ENCODE measurements at regions not wholly inside any gene's neighbourhood (a gene's known extent, or its start where the extent isn't known, plus 50 kb on each side); places are given as distances from the start of the nearest gene placed in this dataset.

DNA sequence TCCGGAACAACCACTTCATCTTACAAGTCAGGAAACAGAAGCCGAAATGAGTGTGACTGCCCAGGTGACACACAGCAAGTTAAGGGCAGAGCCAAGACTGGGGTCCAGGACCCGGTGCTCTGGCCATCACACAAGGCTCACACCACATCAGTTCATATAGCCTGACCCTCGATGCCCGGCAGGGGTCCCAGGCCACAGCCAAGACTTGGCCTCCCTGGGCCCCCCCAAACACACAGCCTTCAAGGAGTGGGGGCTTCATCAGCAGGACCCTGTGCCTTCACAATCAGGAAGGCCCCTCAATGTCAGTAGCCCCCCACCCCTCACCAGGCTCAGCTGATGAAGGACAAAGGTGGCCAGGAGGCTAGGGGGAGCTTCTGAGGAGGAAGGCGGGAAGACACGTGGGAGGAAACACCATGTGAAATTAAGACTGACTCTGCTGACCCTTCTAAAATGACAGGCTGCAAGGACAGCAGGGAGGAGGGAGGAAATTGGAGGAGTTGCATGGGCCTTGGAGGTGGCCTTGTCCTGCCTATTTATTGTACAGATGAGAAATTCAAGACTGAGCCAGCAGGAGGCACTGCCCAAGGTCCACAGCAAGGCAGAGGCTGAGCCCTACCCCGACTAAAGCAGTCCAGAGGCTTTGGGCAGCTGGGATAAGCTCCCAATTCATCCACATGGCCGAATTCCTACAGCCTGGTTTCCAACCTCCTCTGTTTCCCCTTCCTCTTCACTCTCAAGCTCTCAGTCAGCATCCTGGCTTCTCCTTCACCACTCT is 216.1 kb upstream of the ZMIZ1 start:
- H3K27ac Mint-ChIP-seq, result no peak overlapping the region
- CTCF ChIA-PET, result interaction anchor here (0.6 to 1.2 kb wide), 5 partner anchors 53 to 342 kb away, joined by 3 to 5 read pairs (median 3); no protein-coding TSS in a partner anchor
- H3K9me3 Mint-ChIP-seq, result no peaks in the 10 kb centered on the region
- DNase-seq, result peak; percentile 31
- no peaks in the 10 kb centered on the region for H3K27me3 Mint-ChIP-seq (ENCODE audit: low read depth)
- no peaks in the 10 kb centered on the region for H3K36me3 Mint-ChIP-seq (ENCODE audit: low read depth)
- intact Hi-C loops (cut with micrococcal nuclease), result loop anchor here (2.0 to 5.0 kb wide), 2 partner anchors 216 to 345 kb away; partner anchors contain the start of gene ZMIZ1
- H3K4me1 Mint-ChIP-seq (ENCODE audit: low read depth), result no peaks in the 10 kb centered on the region
- H3K4me3 Mint-ChIP-seq, result no peak overlapping the region

DNA sequence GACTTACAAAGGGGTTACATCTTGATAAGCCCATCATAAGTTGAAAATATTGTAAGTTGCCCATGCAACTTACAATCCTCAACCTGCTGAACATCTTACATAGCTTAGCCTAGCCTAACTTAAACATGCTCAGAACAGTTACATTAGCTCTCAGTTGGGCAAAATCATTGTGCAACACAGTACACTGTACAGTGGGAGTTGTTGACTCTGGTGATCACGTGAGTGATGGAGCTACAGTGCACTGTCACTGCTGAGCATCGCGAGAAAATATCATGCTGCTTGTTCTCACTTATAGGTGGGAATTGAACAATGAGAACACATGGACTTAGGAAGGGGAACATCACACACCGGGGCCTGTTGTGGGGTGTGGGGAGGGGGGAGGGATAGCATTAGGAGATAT is 214.9 kb upstream of the ZMIZ1 start:
- Mint-ChIP-seq H3K36me3 (ENCODE audit: low read depth) (no peaks in the 10 kb centered on the region), H3K4me1 (ENCODE audit: low read depth) (no peaks in the 10 kb centered on the region), H3K27me3 (ENCODE audit: low read depth) (no peaks in the 10 kb centered on the region), H3K9me3 (no peaks in the 10 kb centered on the region), H3K4me3 (no peak overlapping the region), H3K27ac (no peak overlapping the region)
- CTCF ChIA-PET, result interaction anchor here (0.7 kb wide), 1 partner anchor 341 kb away, joined by 5 read pairs; no protein-coding TSS in a partner anchor
- intact Hi-C loops (cut with micrococcal nuclease), result loop anchor here (2.0 to 5.0 kb wide), 2 partner anchors 215 to 343 kb away; partner anchors contain the start of gene ZMIZ1
- no peak for DNase-seq

DNA sequence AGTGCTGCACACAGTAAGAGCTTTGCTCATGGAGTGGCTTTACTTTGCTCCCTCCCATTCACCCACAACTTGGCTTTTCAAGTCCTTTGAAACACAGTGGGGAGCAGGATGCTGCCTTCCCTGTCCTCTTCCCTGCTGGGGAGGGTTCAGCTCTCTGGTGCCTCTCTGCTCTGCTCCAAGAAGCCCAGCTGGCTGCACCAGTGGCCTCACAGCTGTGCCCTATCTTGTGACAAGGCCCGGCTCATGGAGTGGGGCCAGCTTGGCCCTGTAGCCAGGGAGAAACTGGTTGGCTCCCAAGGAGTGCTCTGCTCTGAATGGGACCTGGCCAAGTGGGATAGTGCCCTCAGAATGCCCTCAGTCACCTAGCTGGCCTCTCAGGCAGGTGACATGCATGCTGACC is 212.3 kb upstream of the ZMIZ1 start:
- H3K27me3 Mint-ChIP-seq (ENCODE audit: low read depth), result no peaks in the 10 kb centered on the region
- no peaks in the 10 kb centered on the region for H3K36me3 Mint-ChIP-seq (ENCODE audit: low read depth)
- H3K9me3 Mint-ChIP-seq, result no peaks in the 10 kb centered on the region
- no peak for DNase-seq
- CTCF ChIA-PET, result interaction anchor here (1.0 kb wide), 1 partner anchor 339 kb away, joined by 3 read pairs; no protein-coding TSS in a partner anchor
- H3K4me1 Mint-ChIP-seq (ENCODE audit: low read depth), result no peaks in the 10 kb centered on the region
- intact Hi-C loops (cut with micrococcal nuclease), result no loop called here
- no peak overlapping the region for H3K27ac Mint-ChIP-seq
- H3K4me3 Mint-ChIP-seq, result no peak overlapping the region

GRCh38 chr10:78857193-78857592 is 211.6 kb upstream of the ZMIZ1 start:
- H3K4me1 Mint-ChIP-seq (ENCODE audit: low read depth), result no peaks in the 10 kb centered on the region
- intact Hi-C loops (cut with micrococcal nuclease), result no loop called here
- no peaks in the 10 kb centered on the region for H3K36me3 Mint-ChIP-seq (ENCODE audit: low read depth)
- no peaks in the 10 kb centered on the region for H3K9me3 Mint-ChIP-seq
- H3K4me3 Mint-ChIP-seq, result no peak overlapping the region
- DNase-seq, result no peak
- CTCF ChIA-PET, result interaction anchor here (1.0 kb wide), 1 partner anchor 338 kb away, joined by 3 read pairs; no protein-coding TSS in a partner anchor
- no peaks in the 10 kb centered on the region for H3K27me3 Mint-ChIP-seq (ENCODE audit: low read depth)
- H3K27ac Mint-ChIP-seq, result no peak overlapping the region

DNA sequence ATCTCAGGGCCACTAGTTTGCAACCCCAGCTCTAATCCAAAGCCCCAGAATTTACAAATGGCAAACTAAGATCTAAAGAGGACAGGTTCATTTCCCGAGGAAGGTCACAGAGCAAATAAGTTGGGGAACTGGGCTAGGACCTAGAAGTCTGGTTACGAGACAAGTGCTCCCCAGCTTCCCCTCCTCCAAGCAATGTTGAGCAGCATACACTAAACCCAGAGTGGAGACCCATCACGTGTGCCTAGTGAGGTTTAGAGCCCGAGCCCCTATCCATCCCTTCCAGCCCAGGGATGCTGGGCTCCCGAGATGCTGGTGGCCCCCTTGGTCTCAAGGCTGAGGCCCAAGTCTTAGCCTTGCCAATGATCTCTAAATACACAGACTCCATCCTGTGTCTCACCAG is 209.5 kb upstream of the ZMIZ1 start:
- CTCF ChIA-PET, result interaction anchor here (0.6 kb wide), 1 partner anchor 340 kb away, joined by 3 read pairs; no protein-coding TSS in a partner anchor

DNA sequence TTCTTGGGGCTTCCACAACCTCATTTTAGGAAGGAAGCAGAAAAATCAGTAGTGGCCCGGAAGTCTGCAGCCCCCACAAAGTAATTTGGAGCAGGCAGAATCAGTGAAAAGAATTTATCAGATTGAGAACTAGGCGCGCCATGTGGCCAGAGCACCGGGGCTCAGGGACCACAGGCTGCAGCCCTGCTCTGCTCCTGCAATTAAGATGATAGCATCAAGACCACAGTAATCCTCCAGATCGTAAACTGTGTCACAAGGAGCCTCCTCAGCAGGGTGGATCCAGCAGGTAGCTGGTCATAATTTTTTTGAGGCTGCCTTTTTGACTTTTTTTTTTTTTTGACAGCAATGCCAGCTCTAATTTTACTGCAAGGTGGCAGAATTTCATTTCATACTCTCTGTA is 209.0 kb upstream of the ZMIZ1 start:
- no peak for DNase-seq
- intact Hi-C loops (cut with micrococcal nuclease), result no loop called here
- no peaks in the 10 kb centered on the region for H3K4me1 Mint-ChIP-seq (ENCODE audit: low read depth)
- no peak overlapping the region for H3K27ac Mint-ChIP-seq
- CTCF ChIA-PET, result interaction anchor here (0.6 kb wide), 1 partner anchor 340 kb away, joined by 3 read pairs; no protein-coding TSS in a partner anchor
- H3K9me3 Mint-ChIP-seq, result no peaks in the 10 kb centered on the region
- H3K27me3 Mint-ChIP-seq (ENCODE audit: low read depth), result no peaks in the 10 kb centered on the region
- H3K4me3 Mint-ChIP-seq, result no peak overlapping the region
- no peaks in the 10 kb centered on the region for H3K36me3 Mint-ChIP-seq (ENCODE audit: low read depth)

More for the DNA sequence above, 209.5 kb upstream of the ZMIZ1 start:
- intact Hi-C loops (cut with micrococcal nuclease), result no loop called here
- H3K9me3 Mint-ChIP-seq, result no peaks in the 10 kb centered on the region
- no peaks in the 10 kb centered on the region for H3K4me1 Mint-ChIP-seq (ENCODE audit: low read depth)
- no peak overlapping the region for H3K27ac Mint-ChIP-seq
- H3K4me3 Mint-ChIP-seq, result no peak overlapping the region
- no peak for DNase-seq
- H3K27me3 Mint-ChIP-seq (ENCODE audit: low read depth), result no peaks in the 10 kb centered on the region
- H3K36me3 Mint-ChIP-seq (ENCODE audit: low read depth), result no peaks in the 10 kb centered on the region

DNA sequence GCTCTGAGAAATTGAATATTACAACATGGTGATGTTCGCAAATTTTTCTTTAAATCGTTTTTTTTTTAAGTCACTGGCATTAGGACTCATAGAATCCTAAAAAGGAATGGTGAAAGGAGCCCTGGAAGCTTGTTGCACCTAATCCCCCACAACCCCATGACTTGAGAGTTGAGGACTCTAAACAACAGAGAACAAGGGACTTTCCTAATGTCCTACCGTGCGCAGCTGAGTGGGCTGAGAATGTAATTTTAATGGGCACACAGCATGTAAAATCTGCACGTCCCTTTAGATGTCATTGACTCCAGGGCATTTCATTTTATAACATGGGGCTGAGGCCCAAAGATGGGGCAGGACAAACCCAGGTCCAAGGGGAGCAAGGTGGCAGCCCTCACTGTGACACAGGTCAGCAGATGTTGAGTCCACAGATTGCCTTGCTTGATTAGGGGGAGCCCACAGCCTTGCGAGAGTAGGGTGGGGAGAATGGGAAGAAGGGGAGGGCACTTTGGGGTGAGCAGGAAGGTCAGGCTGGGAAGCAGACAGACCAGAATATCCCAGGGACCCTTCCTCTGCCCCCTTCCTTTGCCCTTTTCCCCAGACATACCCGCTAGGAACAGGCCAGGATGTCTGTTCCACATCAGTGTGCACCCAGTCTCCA is 208.4 kb upstream of the ZMIZ1 start:
- no peak for DNase-seq
- Mint-ChIP-seq H3K4me1 (ENCODE audit: low read depth) (no peaks in the 10 kb centered on the region), H3K9me3 (no peaks in the 10 kb centered on the region), H3K4me3 (no peak overlapping the region), H3K27ac (no peak overlapping the region), H3K36me3 (ENCODE audit: low read depth) (no peaks in the 10 kb centered on the region), H3K27me3 (ENCODE audit: low read depth) (no peaks in the 10 kb centered on the region)
- CTCF ChIA-PET, result interaction anchor here (0.6 kb wide), 1 partner anchor 339 kb away, joined by 3 read pairs; no protein-coding TSS in a partner anchor
- intact Hi-C loops (cut with micrococcal nuclease), result no loop called here

DNA sequence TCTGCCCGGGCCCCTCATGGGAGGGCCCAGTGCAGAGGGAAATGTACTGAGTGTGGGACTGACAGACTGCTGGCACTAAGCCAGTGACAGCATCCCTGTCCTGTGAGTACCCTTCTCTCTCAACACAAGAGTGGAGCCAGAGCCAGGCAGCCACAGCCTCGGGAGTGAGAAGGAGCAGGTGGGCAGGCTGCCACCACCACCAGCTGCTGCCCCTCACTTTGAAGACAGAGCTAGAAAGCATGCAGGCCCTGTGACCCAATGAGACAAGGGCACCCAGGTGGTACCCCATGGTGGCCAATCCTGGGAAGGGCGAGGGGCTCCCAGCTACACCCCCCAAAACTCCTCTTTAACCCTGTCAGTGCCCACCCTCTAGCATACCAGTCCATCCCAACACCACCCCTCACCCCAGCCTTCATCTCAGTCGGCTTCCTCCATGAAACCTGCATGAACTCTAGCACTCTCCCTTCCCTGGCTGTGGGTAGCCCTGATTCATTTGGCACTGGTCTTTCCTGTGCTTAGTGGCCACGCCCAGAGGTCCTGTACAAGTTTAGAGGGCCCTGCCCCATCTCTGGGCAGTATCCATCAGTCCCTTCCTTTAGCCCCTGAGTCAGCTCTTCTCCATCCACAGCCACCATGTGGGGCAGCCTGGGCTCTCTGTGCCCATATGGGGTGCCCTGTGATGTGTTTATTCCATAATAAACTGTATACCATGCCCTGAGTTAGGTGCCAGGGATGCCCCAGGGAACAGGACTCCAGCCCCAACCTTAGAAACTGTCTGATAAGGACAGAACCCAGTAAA is 207.0 kb upstream of the ZMIZ1 start:
- no peak for DNase-seq
- H3K9me3 Mint-ChIP-seq, result no peaks in the 10 kb centered on the region
- intact Hi-C loops (cut with micrococcal nuclease), result no loop called here
- H3K4me3 Mint-ChIP-seq, result no peak overlapping the region
- no peaks in the 10 kb centered on the region for H3K4me1 Mint-ChIP-seq (ENCODE audit: low read depth)
- no peak overlapping the region for H3K27ac Mint-ChIP-seq
- CTCF ChIA-PET, result no interaction called here
- H3K27me3 Mint-ChIP-seq (ENCODE audit: low read depth), result no peaks in the 10 kb centered on the region
- no peaks in the 10 kb centered on the region for H3K36me3 Mint-ChIP-seq (ENCODE audit: low read depth)

DNA sequence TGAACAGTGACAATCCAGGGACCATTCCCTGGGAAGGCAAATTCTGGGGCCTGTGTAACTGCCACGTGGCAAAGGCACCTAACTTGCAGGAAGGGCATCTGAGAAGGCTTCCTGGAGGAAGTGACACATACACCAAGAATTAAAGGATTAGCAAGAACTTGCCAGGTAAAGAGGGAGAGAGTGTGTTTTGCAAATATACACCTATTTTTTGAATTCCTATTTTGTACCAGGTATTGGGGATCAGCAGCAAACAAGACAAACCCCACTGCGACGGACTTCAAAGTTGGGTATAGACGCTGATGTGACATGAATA is 206.5 kb upstream of the ZMIZ1 start:
- intact Hi-C loops (cut with micrococcal nuclease), result no loop called here
- CTCF ChIA-PET, result no interaction called here
- no peak for DNase-seq

GRCh38 chr10:78863140-78863905 is 205.4 kb upstream of the ZMIZ1 start:
- intact Hi-C loops (cut with micrococcal nuclease), result no loop called here
- no peaks in the 10 kb centered on the region for H3K36me3 Mint-ChIP-seq (ENCODE audit: low read depth)
- no peak overlapping the region for H3K4me3 Mint-ChIP-seq
- H3K27ac Mint-ChIP-seq, result no peak overlapping the region
- H3K9me3 Mint-ChIP-seq, result no peaks in the 10 kb centered on the region
- H3K4me1 Mint-ChIP-seq (ENCODE audit: low read depth), result no peaks in the 10 kb centered on the region
- H3K27me3 Mint-ChIP-seq (ENCODE audit: low read depth), result no peaks in the 10 kb centered on the region
- CTCF ChIA-PET, result no interaction called here
- no peak for DNase-seq

More for the DNA sequence above, 206.5 kb upstream of the ZMIZ1 start:
- Mint-ChIP-seq H3K4me1 (ENCODE audit: low read depth) (no peaks in the 10 kb centered on the region), H3K4me3 (no peak overlapping the region), H3K27me3 (ENCODE audit: low read depth) (no peaks in the 10 kb centered on the region), H3K9me3 (no peaks in the 10 kb centered on the region), H3K36me3 (ENCODE audit: low read depth) (no peaks in the 10 kb centered on the region), H3K27ac (no peak overlapping the region)

GRCh38 chr10:78863906-78864239 is 204.9 kb upstream of the ZMIZ1 start:
- H3K4me3 Mint-ChIP-seq, result no peak overlapping the region
- H3K4me1 Mint-ChIP-seq (ENCODE audit: low read depth), result no peaks in the 10 kb centered on the region
- H3K27ac Mint-ChIP-seq, result no peak overlapping the region
- no peaks in the 10 kb centered on the region for H3K9me3 Mint-ChIP-seq
- no peaks in the 10 kb centered on the region for H3K27me3 Mint-ChIP-seq (ENCODE audit: low read depth)
- intact Hi-C loops (cut with micrococcal nuclease), result no loop called here
- CTCF ChIA-PET, result no interaction called here
- H3K36me3 Mint-ChIP-seq (ENCODE audit: low read depth), result no peaks in the 10 kb centered on the region
- DNase-seq, result no peak

Data from activated naive CD4-positive, alpha-beta T cell treated with anti-CD3 and anti-CD28 coated beads for 36 hours (primary cell).